ENCODE measurements at regions not wholly inside any gene's neighbourhood (a gene's known extent, or its start where the extent isn't known, plus 50 kb on each side); places are given as distances from the start of the nearest gene placed in this dataset.

GRCh38 chr3:152083135-152083534 is 185.6 kb upstream of the MBNL1 start:
- TF ChIP-seq CTCF (IDR thresholded peaks at IDR 0.05) (no peak), POLR2A (IDR thresholded peaks at IDR 0.05) (no peak)
